Sigmoid colon (tissue), 4 donors: ENCODE measurements at regions not wholly inside any gene's neighbourhood (a gene's known extent, or its start where the extent isn't known, plus 50 kb on each side); places are given as distances from the start of the nearest gene placed in this dataset.

Experiments used
- EP300 ChIP-seq, 4 donors: sonication (generic); formaldehyde crosslinking; IDR thresholded peaks; one replicate each; pipeline ENCODE4 v1.6.1; 2017; ENCODE audit warnings: antibody characterized with exemption in 4 of 4
- POLR2A ChIP-seq, 2 donors: fragments of 450-650 bp; IDR thresholded peaks; one replicate each; pipeline ENCODE4 v1.6.1; 2016; ENCODE audit warnings: antibody characterized with exemption in 2 of 2, mild to moderate bottlenecking in 2 of 2, moderate library complexity in 2 of 2
- POLR2AphosphoS5 ChIP-seq, 4 donors: sonication (generic); formaldehyde crosslinking; IDR thresholded peaks; one replicate each; pipeline ENCODE4 v1.6.1; 2017; ENCODE audit warnings: antibody characterized with exemption in 4 of 4
- TF ChIP-seq, protein P1 (sequence below), 4 experiments: fragments of 450-650 bp in 3 of 4; fragments of 200-600 bp in 1 of 4; IDR thresholded peaks; one replicate each; pipeline ENCODE4 v1.5.1; 2016 to 2019; ENCODE audit warnings: antibody characterized with exemption in 4 of 4, mild to moderate bottlenecking in 3 of 4, moderate library complexity in 2 of 4

DNA sequence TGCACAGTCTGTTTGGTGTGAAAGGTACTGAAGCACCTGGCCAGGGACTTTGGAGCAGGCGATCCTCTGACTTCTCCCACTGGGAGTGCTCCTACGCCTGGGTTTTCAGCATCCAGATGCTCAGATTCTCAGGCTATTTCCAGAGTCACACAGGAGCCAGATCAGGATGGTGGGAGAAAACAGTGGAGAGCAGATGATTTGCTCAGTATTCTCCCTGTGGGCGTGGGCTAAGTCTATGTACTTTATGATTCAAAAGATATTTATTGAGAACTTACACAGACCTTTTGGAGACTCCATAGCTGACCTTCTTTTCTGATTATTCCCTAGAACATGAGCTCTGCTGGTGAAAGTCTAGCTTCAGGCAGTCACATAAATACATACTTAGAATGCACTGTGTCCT lies 134.6 kb downstream of the TENT5C start:
- TF ChIP-seq, protein P1, sequence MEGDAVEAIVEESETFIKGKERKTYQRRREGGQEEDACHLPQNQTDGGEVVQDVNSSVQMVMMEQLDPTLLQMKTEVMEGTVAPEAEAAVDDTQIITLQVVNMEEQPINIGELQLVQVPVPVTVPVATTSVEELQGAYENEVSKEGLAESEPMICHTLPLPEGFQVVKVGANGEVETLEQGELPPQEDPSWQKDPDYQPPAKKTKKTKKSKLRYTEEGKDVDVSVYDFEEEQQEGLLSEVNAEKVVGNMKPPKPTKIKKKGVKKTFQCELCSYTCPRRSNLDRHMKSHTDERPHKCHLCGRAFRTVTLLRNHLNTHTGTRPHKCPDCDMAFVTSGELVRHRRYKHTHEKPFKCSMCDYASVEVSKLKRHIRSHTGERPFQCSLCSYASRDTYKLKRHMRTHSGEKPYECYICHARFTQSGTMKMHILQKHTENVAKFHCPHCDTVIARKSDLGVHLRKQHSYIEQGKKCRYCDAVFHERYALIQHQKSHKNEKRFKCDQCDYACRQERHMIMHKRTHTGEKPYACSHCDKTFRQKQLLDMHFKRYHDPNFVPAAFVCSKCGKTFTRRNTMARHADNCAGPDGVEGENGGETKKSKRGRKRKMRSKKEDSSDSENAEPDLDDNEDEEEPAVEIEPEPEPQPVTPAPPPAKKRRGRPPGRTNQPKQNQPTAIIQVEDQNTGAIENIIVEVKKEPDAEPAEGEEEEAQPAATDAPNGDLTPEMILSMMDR (IDR thresholded peaks at IDR 0.05), result no peak
- no peak for TF ChIP-seq POLR2A (IDR thresholded peaks at IDR 0.05)
- TF ChIP-seq EP300 (IDR thresholded peaks at IDR 0.05), result no peak
- no peak for TF ChIP-seq POLR2AphosphoS5 (IDR thresholded peaks at IDR 0.05)
